WTC11 (cell line): ENCODE measurements at regions not wholly inside any gene's neighbourhood (a gene's known extent, or its start where the extent isn't known, plus 50 kb on each side); places are given as distances from the start of the nearest gene placed in this dataset.

ENCODE experiments used
- ATAC-seq: fragments of 200-7000 bp; cut with Tn5 transposase; 2 replicates; pipeline ENCODE4 v1.10.0; 2021; ENCODE audit warnings: mild to moderate bottlenecking, moderate library complexity
- CTCF ChIA-PET: fragments of 300-600 bp; sonication (Branson Sonifier 250); formaldehyde crosslinking; loops from one replicate; lab custom pipeline; 2021; ENCODE audit warnings: antibody characterized with exemption; lab: Charles Lee
- POLR2A ChIA-PET: fragments of 350-600 bp; sonication (Branson Sonifier 250); formaldehyde crosslinking; loops from one replicate; lab custom pipeline; 2021; ENCODE audit warnings: antibody characterized with exemption; lab: Charles Lee
- DNase-seq: peaks from one replicate; pipeline ENCODE4 v3.0.0; 2021; ENCODE audit warnings: low spot score
- H3K27ac Mint-ChIP-seq: 2 replicates; pipeline ENCODE4 v1.8.0; 2021; ENCODE audit warnings: mixed read lengths
- H3K27me3 Mint-ChIP-seq: 2 replicates; pipeline ENCODE4 v1.8.0; 2021; ENCODE audit warnings: low read depth, mild to moderate bottlenecking, moderate library complexity, mixed read lengths
- H3K36me3 Mint-ChIP-seq: 2 replicates; pipeline ENCODE4 v1.8.0; 2021; ENCODE audit warnings: mixed read lengths
- H3K4me1 Mint-ChIP-seq: 2 replicates; pipeline ENCODE4 v1.8.0; 2022; ENCODE audit warnings: mixed read lengths
- H3K4me3 Mint-ChIP-seq: 2 replicates; pipeline ENCODE4 v1.8.0; 2021; ENCODE audit warnings: mild to moderate bottlenecking, moderate library complexity, mixed read lengths
- H3K9me3 Mint-ChIP-seq: 2 replicates; pipeline ENCODE4 v1.8.0; 2021; ENCODE audit warnings: mixed read lengths
- ELF4 ChIP-seq: sonication (generic); formaldehyde crosslinking; IDR thresholded peaks from 2 replicates; pipeline ENCODE4 v1.8.1; 2022; ENCODE audit warnings: low read depth, mild to moderate bottlenecking, moderate library complexity, missing genetic modification reagents
- FOXJ3 ChIP-seq: sonication (generic); formaldehyde crosslinking; IDR thresholded peaks from 2 replicates; pipeline ENCODE4 v1.9.0; 2021; ENCODE audit warnings: missing genetic modification reagents, mild to moderate bottlenecking, borderline replicate concordance
- GABPB1 ChIP-seq: sonication (generic); formaldehyde crosslinking; IDR thresholded peaks from 2 replicates; pipeline ENCODE4 v1.8.1; 2023; ENCODE audit warnings: mild to moderate bottlenecking, missing genetic modification reagents
- IRF2 ChIP-seq: sonication (generic); formaldehyde crosslinking; IDR thresholded peaks from 2 replicates; pipeline ENCODE4 v1.8.0; 2022; ENCODE audit warnings: low read depth, missing genetic modification reagents, borderline replicate concordance
- JAZF1 ChIP-seq: fragments of 250-450 bp; sonication (Bioruptor Pico); IDR thresholded peaks from 2 replicates; pipeline ENCODE4 v1.9.0; 2021; ENCODE audit warnings: moderate library complexity, mild to moderate bottlenecking, inconsistent platforms
- NR1H2 ChIP-seq: sonication (generic); formaldehyde crosslinking; IDR thresholded peaks from 2 replicates; pipeline ENCODE4 v1.9.0; 2021; ENCODE audit warnings: mild to moderate bottlenecking, moderate library complexity, missing genetic modification reagents
- PRRX2 ChIP-seq: fragments of 250-450 bp; sonication (Bioruptor Pico); IDR thresholded peaks from 2 replicates; pipeline ENCODE4 v1.8.0; 2021; ENCODE audit warnings: mild to moderate bottlenecking
- RELA ChIP-seq: sonication (generic); formaldehyde crosslinking; IDR thresholded peaks from 2 replicates; pipeline ENCODE4 v1.8.1; 2022; ENCODE audit warnings: missing genetic modification reagents, mild to moderate bottlenecking, borderline replicate concordance
- SP1 ChIP-seq: sonication (generic); formaldehyde crosslinking; conservative IDR thresholded peaks from 2 replicates; pipeline ENCODE4 v1.8.1; 2022; ENCODE audit warnings: missing genetic modification reagents
- ZBTB21 ChIP-seq: sonication (generic); formaldehyde crosslinking; IDR thresholded peaks from 2 replicates; pipeline ENCODE4 v1.8.1; 2023; ENCODE audit warnings: mild to moderate bottlenecking, missing genetic modification reagents, borderline replicate concordance
- ZNF121 ChIP-seq: sonication (generic); formaldehyde crosslinking; IDR thresholded peaks from 2 replicates; pipeline ENCODE4 v1.8.0; 2023; ENCODE audit warnings: missing genetic modification reagents
- ZNF138 ChIP-seq: sonication (generic); formaldehyde crosslinking; conservative IDR thresholded peaks from 2 replicates; pipeline ENCODE4 v1.8.1; 2022; ENCODE audit warnings: mild to moderate bottlenecking, moderate library complexity, missing genetic modification reagents
- ZNF232 ChIP-seq: sonication (generic); formaldehyde crosslinking; IDR thresholded peaks from 2 replicates; pipeline ENCODE4 v1.8.0; 2022; ENCODE audit warnings: mild to moderate bottlenecking, missing genetic modification reagents
- ZNF423 ChIP-seq: fragments of 250-450 bp; sonication (Bioruptor Pico); IDR thresholded peaks from 2 replicates; pipeline ENCODE4 v2.1.2; 2022; ENCODE audit warnings: mild to moderate bottlenecking, moderate library complexity
- ZNF671 ChIP-seq: fragments of 250-450 bp; sonication (Bioruptor Pico); IDR thresholded peaks from 2 replicates; pipeline ENCODE4 v1.8.0; 2021; ENCODE audit warnings: mild to moderate bottlenecking
- TF ChIP-seq, protein P1 (sequence below): fragments of 250-450 bp; sonication (Bioruptor Pico); IDR thresholded peaks from 2 replicates; pipeline ENCODE4 v1.9.0; 2021; ENCODE audit warnings: mild to moderate bottlenecking, borderline replicate concordance
- TF ChIP-seq, protein P2 (sequence below): sonication (generic); formaldehyde crosslinking; conservative IDR thresholded peaks from 2 replicates; pipeline ENCODE4 v1.8.1; 2022; ENCODE audit warnings: mild to moderate bottlenecking, missing genetic modification reagents
- TF ChIP-seq, protein P3 (sequence below): fragments of 200-600 bp; IDR thresholded peaks from 2 replicates; pipeline ENCODE4 v1.8.0; 2022; ENCODE audit warnings: antibody characterized with exemption
- TF ChIP-seq, protein P4 (sequence below): sonication (generic); formaldehyde crosslinking; IDR thresholded peaks from 2 replicates; pipeline ENCODE4 v1.8.1; 2022; ENCODE audit warnings: low read depth, missing genetic modification reagents, borderline replicate concordance

DNA sequence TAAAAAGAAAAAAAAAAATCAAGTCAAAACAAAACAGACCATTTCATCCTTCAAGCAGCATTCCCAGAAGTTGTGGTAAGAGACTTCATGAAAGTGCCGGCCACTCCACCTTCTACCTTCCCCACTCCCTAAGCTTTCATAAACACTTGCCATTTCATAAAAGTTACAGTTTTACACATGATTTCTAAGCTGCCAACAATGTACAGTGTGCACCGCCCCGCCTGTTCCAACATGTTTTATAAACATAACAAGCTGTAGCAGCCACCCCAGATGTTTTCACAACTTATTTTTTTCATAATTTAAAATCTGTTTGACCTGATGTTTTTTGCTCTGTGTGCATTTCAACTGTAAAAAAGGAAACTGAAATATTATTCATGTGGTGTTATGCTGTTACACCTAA lies 608.1 kb downstream of the TOX3 start:
- ChIA-PET CTCF (interaction anchor here (1.6 to 2.0 kb wide), 2 partner anchors 13 to 121 kb away, joined by 8 to 12 read pairs; no protein-coding TSS in a partner anchor), POLR2A (no interaction called here)
- H3K4me3 Mint-ChIP-seq = no peak overlapping the region
- no peak overlapping the region for H3K27ac Mint-ChIP-seq
- H3K36me3 Mint-ChIP-seq = no peaks in the 10 kb centered on the region
- DNase-seq (no peak), ATAC-seq (no peak)
- TF ChIP-seq, protein P1, sequence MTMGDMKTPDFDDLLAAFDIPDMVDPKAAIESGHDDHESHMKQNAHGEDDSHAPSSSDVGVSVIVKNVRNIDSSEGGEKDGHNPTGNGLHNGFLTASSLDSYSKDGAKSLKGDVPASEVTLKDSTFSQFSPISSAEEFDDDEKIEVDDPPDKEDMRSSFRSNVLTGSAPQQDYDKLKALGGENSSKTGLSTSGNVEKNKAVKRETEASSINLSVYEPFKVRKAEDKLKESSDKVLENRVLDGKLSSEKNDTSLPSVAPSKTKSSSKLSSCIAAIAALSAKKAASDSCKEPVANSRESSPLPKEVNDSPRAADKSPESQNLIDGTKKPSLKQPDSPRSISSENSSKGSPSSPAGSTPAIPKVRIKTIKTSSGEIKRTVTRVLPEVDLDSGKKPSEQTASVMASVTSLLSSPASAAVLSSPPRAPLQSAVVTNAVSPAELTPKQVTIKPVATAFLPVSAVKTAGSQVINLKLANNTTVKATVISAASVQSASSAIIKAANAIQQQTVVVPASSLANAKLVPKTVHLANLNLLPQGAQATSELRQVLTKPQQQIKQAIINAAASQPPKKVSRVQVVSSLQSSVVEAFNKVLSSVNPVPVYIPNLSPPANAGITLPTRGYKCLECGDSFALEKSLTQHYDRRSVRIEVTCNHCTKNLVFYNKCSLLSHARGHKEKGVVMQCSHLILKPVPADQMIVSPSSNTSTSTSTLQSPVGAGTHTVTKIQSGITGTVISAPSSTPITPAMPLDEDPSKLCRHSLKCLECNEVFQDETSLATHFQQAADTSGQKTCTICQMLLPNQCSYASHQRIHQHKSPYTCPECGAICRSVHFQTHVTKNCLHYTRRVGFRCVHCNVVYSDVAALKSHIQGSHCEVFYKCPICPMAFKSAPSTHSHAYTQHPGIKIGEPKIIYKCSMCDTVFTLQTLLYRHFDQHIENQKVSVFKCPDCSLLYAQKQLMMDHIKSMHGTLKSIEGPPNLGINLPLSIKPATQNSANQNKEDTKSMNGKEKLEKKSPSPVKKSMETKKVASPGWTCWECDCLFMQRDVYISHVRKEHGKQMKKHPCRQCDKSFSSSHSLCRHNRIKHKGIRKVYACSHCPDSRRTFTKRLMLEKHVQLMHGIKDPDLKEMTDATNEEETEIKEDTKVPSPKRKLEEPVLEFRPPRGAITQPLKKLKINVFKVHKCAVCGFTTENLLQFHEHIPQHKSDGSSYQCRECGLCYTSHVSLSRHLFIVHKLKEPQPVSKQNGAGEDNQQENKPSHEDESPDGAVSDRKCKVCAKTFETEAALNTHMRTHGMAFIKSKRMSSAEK (CRISPR knock-in tag) = no peak
- TF ChIP-seq SP1 (CRISPR knock-in tag) (no peak), ZNF121 (CRISPR knock-in tag) (no peak), RELA (no peak), ELF4 (CRISPR knock-in tag) (no peak)
- H3K27me3 Mint-ChIP-seq = no peaks in the 10 kb centered on the region
- peaks cover 29% of the 10 kb centered on the region for H3K4me1 Mint-ChIP-seq
- H3K9me3 Mint-ChIP-seq = peaks cover 7% of the 10 kb centered on the region; the same call in 1 of the 2 replicates

DNA sequence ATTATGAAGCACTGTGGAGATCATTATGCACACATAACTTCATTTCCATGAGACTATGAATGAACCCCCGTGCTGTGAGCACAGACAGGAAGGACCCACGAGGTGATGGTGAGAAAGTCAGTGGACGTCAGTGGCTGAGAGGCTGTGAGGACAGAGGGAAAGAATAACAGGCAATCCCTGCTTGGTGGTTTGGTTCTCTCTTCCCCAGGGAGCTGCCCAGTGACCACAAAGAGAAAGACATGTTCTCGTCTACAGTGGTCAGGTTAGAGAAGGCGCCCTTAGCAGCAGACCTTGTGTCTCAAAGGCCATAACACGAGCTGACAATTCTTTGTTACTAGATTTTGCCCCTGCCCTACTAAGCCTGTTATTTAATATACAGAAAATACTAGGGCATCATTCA lies 609.2 kb downstream of the TOX3 start:
- peaks cover 7% of the 10 kb centered on the region; the same call in 1 of the 2 replicates for H3K9me3 Mint-ChIP-seq
- no peaks in the 10 kb centered on the region for H3K27me3 Mint-ChIP-seq
- ATAC-seq (no peak), DNase-seq (no peak)
- CTCF ChIA-PET = no interaction called here
- POLR2A ChIA-PET = no interaction called here
- peaks cover 28% of the 10 kb centered on the region for H3K4me1 Mint-ChIP-seq
- no peak overlapping the region for H3K4me3 Mint-ChIP-seq
- no peak for TF ChIP-seq FOXJ3 (CRISPR knock-in tag)
- no peak for TF ChIP-seq ZNF423 (CRISPR knock-in tag)
- TF ChIP-seq, protein P2, sequence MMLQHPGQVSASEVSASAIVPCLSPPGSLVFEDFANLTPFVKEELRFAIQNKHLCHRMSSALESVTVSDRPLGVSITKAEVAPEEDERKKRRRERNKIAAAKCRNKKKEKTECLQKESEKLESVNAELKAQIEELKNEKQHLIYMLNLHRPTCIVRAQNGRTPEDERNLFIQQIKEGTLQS (CRISPR knock-in tag) = no peak
- no peak for TF ChIP-seq GABPB1
- TF ChIP-seq ZNF138 (CRISPR knock-in tag) = no peak
- no peak overlapping the region for H3K27ac Mint-ChIP-seq
- H3K36me3 Mint-ChIP-seq = no peaks in the 10 kb centered on the region

GRCh38 chr16:51936846-51937245 lies 610.1 kb downstream of the TOX3 start:
- TF ChIP-seq ELF4 (CRISPR knock-in tag) (no peak), IRF2 (CRISPR knock-in tag) (no peak), FOXJ3 (CRISPR knock-in tag) (no peak), NR1H2 (CRISPR knock-in tag) (no peak), ZNF671 (CRISPR knock-in tag) (no peak), ZNF232 (CRISPR knock-in tag) (no peak), ZBTB21 (no peak), PRRX2 (no peak), JAZF1 (CRISPR knock-in tag) (no peak)
- TF ChIP-seq, protein P3, sequence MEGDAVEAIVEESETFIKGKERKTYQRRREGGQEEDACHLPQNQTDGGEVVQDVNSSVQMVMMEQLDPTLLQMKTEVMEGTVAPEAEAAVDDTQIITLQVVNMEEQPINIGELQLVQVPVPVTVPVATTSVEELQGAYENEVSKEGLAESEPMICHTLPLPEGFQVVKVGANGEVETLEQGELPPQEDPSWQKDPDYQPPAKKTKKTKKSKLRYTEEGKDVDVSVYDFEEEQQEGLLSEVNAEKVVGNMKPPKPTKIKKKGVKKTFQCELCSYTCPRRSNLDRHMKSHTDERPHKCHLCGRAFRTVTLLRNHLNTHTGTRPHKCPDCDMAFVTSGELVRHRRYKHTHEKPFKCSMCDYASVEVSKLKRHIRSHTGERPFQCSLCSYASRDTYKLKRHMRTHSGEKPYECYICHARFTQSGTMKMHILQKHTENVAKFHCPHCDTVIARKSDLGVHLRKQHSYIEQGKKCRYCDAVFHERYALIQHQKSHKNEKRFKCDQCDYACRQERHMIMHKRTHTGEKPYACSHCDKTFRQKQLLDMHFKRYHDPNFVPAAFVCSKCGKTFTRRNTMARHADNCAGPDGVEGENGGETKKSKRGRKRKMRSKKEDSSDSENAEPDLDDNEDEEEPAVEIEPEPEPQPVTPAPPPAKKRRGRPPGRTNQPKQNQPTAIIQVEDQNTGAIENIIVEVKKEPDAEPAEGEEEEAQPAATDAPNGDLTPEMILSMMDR = no peak
- TF ChIP-seq, protein P4, sequence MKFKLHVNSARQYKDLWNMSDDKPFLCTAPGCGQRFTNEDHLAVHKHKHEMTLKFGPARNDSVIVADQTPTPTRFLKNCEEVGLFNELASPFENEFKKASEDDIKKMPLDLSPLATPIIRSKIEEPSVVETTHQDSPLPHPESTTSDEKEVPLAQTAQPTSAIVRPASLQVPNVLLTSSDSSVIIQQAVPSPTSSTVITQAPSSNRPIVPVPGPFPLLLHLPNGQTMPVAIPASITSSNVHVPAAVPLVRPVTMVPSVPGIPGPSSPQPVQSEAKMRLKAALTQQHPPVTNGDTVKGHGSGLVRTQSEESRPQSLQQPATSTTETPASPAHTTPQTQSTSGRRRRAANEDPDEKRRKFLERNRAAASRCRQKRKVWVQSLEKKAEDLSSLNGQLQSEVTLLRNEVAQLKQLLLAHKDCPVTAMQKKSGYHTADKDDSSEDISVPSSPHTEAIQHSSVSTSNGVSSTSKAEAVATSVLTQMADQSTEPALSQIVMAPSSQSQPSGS (CRISPR knock-in tag) = no peak
- Mint-ChIP-seq H3K4me3 (no peak overlapping the region), H3K27ac (no peak overlapping the region), H3K4me1 (peaks cover 28% of the 10 kb centered on the region), H3K27me3 (no peaks in the 10 kb centered on the region), H3K36me3 (no peaks in the 10 kb centered on the region), H3K9me3 (peaks cover 7% of the 10 kb centered on the region; the same call in 1 of the 2 replicates)
- ATAC-seq (no peak), DNase-seq (no peak)
- ChIA-PET CTCF (no interaction called here), POLR2A (no interaction called here)
